MM.1S (cell line): ENCODE measurements at regions not wholly inside any gene's neighbourhood (a gene's known extent, or its start where the extent isn't known, plus 50 kb on each side); places are given as distances from the start of the nearest gene placed in this dataset.

ENCODE experiments used
- DNase-seq: peaks from one replicate; pipeline ENCODE4 v3.0.0-alpha.2; 2015
- H2AFZ ChIP-seq: fragments of 300-600 bp; sonication (generic); 2 replicates; pipeline ENCODE4 v1.6.0; 2016; ENCODE audit warnings: antibody characterized with exemption, low read length
- H3F3A ChIP-seq: fragments of 300-600 bp; sonication (generic); 2 replicates; pipeline ENCODE4 v1.6.1; 2016; ENCODE audit warnings: mild to moderate bottlenecking, antibody characterized with exemption, low read length, moderate library complexity, mixed read lengths; ENCODE audit not compliant: insufficient read depth
- H3K27ac ChIP-seq: fragments of 300-600 bp; sonication (generic); 2 replicates; pipeline ENCODE4 v1.5.1; 2016; ENCODE audit warnings: mild to moderate bottlenecking, low read length
- H3K27me3 ChIP-seq: fragments of 300-600 bp; sonication (generic); replicated peaks from 2 replicates; pipeline ENCODE4 v1.6.0; 2016; ENCODE audit warnings: low read length; ENCODE audit not compliant: insufficient read depth
- H3K36me3 ChIP-seq: fragments of 300-600 bp; sonication (generic); replicated peaks from 2 replicates; pipeline ENCODE4 v1.6.1; 2016; ENCODE audit warnings: mild to moderate bottlenecking, low read length, mixed read lengths; ENCODE audit not compliant: insufficient read depth
- H3K4me1 ChIP-seq: fragments of 300-600 bp; sonication (generic); 2 replicates; pipeline ENCODE4 v1.6.1; 2016; ENCODE audit warnings: low read length, mixed read lengths
- H3K4me2 ChIP-seq: fragments of 300-600 bp; sonication (generic); 2 replicates; pipeline ENCODE4 v1.6.0; 2016; ENCODE audit warnings: low read depth, low read length
- H3K4me3 ChIP-seq: fragments of 300-600 bp; sonication (generic); 2 replicates; pipeline ENCODE4 v1.5.1; 2016; ENCODE audit warnings: low read length, mixed read lengths
- H3K79me2 ChIP-seq: fragments of 300-600 bp; sonication (generic); 2 replicates; pipeline ENCODE4 v1.6.1; 2016; ENCODE audit warnings: mixed run types, low read length, mixed read lengths
- H3K9ac ChIP-seq: fragments of 300-600 bp; sonication (generic); 2 replicates; pipeline ENCODE4 v1.6.1; 2016; ENCODE audit warnings: low read length, mixed read lengths
- H3K9me2 ChIP-seq: fragments of 300-600 bp; sonication (generic); replicated peaks from 2 replicates; pipeline ENCODE4 v1.6.1; 2016; ENCODE audit warnings: mild to moderate bottlenecking, low read length, mixed read lengths; ENCODE audit not compliant: insufficient read depth
- H3K9me3 ChIP-seq: fragments of 300-600 bp; sonication (generic); replicated peaks from 2 replicates; pipeline ENCODE4 v1.6.1; 2016; ENCODE audit warnings: mild to moderate bottlenecking, low read length, mixed read lengths; ENCODE audit not compliant: insufficient read depth
- H4K20me1 ChIP-seq: fragments of 300-600 bp; sonication (generic); 2 replicates; pipeline ENCODE4 v1.6.1; 2016; ENCODE audit warnings: mild to moderate bottlenecking, low read length, moderate library complexity, mixed read lengths; ENCODE audit not compliant: insufficient read depth
- EZH2 ChIP-seq: fragments of 300-600 bp; sonication (generic); optimal IDR thresholded peaks from 2 replicates; pipeline ENCODE3; 2017; ENCODE audit warnings: low read depth, mild to moderate bottlenecking, antibody characterized with exemption, low read length, mixed read lengths
- EZH2phosphoT487 ChIP-seq: fragments of 300-600 bp; sonication (generic); IDR thresholded peaks from 2 replicates; pipeline ENCODE4 v1.6.1; 2018; ENCODE audit warnings: antibody characterized with exemption, low read length
- TF ChIP-seq, protein P1 (sequence below): fragments of 300-600 bp; sonication (generic); IDR thresholded peaks from 2 replicates; pipeline ENCODE4 v1.5.1; 2016; ENCODE audit warnings: antibody characterized with exemption, low read length, mixed read lengths

GRCh38 chr2:67462738-67463496 is 65.8 kb downstream of the ETAA1 start:
- H2AFZ ChIP-seq, result no peak overlapping the region
- H3K27ac ChIP-seq, result peak overlapping the region; percentile 87
- no peak for DNase-seq
- no peaks in the 10 kb centered on the region for H3K27me3 ChIP-seq
- no peak overlapping the region for H3K4me3 ChIP-seq
- H3K9me3 ChIP-seq, result no peaks in the 10 kb centered on the region
- H4K20me1 ChIP-seq, result no peaks in the 10 kb centered on the region
- 0 out of 2 replicates have a peak overlapping the region, but pooled peaks have one; percentile 1 for H3K4me2 ChIP-seq
- H3F3A ChIP-seq, result peaks cover 11% of the 10 kb centered on the region; the same call in 1 of the 2 replicates
- H3K36me3 ChIP-seq, result no peaks in the 10 kb centered on the region
- peak overlapping the region; percentile 36; the same call in 1 of the 2 replicates for H3K9ac ChIP-seq
- peaks cover 40% of the 10 kb centered on the region for H3K4me1 ChIP-seq
- H3K79me2 ChIP-seq, result no peaks in the 10 kb centered on the region
- TF ChIP-seq EZH2 (no peak), EZH2phosphoT487 (no peak)
- TF ChIP-seq, protein P1, sequence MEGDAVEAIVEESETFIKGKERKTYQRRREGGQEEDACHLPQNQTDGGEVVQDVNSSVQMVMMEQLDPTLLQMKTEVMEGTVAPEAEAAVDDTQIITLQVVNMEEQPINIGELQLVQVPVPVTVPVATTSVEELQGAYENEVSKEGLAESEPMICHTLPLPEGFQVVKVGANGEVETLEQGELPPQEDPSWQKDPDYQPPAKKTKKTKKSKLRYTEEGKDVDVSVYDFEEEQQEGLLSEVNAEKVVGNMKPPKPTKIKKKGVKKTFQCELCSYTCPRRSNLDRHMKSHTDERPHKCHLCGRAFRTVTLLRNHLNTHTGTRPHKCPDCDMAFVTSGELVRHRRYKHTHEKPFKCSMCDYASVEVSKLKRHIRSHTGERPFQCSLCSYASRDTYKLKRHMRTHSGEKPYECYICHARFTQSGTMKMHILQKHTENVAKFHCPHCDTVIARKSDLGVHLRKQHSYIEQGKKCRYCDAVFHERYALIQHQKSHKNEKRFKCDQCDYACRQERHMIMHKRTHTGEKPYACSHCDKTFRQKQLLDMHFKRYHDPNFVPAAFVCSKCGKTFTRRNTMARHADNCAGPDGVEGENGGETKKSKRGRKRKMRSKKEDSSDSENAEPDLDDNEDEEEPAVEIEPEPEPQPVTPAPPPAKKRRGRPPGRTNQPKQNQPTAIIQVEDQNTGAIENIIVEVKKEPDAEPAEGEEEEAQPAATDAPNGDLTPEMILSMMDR, result no peak
- H3K9me2 ChIP-seq, result no peaks in the 10 kb centered on the region

DNA sequence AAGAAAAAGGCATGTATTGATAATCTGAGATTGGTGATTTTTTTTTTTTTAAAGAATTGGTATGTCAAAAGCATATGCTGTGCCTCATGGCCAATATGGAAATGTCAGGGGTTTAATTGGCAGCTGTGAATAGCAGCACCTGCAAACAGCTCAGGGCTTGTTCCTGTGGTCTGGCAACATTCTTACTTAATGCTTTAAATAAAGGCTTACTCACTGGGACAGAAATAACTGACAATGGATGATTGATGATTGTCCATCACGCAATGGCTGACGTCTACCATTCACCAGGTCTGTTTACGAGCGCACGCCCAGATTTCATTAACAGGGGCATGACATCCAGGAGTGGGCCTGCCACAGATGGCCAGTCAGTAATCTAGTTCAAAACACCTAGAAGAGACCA is 66.7 kb downstream of the ETAA1 start:
- Histone ChIP-seq H4K20me1 (no peaks in the 10 kb centered on the region), H3K4me2 (peak overlapping the region; percentile 27), H3K27me3 (no peaks in the 10 kb centered on the region), H3K9me2 (no peaks in the 10 kb centered on the region), H3F3A (peaks cover 11% of the 10 kb centered on the region; the same call in 1 of the 2 replicates), H3K27ac (peak overlapping the region; percentile 87), H3K36me3 (no peaks in the 10 kb centered on the region), H3K79me2 (no peaks in the 10 kb centered on the region), H3K4me3 (no peak overlapping the region), H3K9ac (peak overlapping the region; percentile 36; the same call in 1 of the 2 replicates), H2AFZ (no peak overlapping the region), H3K4me1 (peaks cover 40% of the 10 kb centered on the region), H3K9me3 (no peaks in the 10 kb centered on the region)
- DNase-seq, result peak; percentile 88
- TF ChIP-seq EZH2 (no peak), EZH2phosphoT487 (no peak)
- TF ChIP-seq, protein P1, result no peak

GRCh38 chr2:67465623-67466022 is 68.5 kb downstream of the ETAA1 start:
- Histone ChIP-seq H3K9me3 (no peaks in the 10 kb centered on the region), H3K36me3 (no peaks in the 10 kb centered on the region), H3K4me1 (peaks cover 39% of the 10 kb centered on the region), H3K4me3 (no peak overlapping the region), H3K4me2 (no peak overlapping the region), H3F3A (peaks cover 11% of the 10 kb centered on the region; the same call in 1 of the 2 replicates), H3K27me3 (no peaks in the 10 kb centered on the region), H3K79me2 (no peaks in the 10 kb centered on the region), H3K27ac (peak overlapping the region; percentile 87), H3K9me2 (no peaks in the 10 kb centered on the region), H2AFZ (no peak overlapping the region), H3K9ac (peak overlapping the region; percentile 17), H4K20me1 (no peaks in the 10 kb centered on the region)
- DNase-seq, result peak; percentile 63
- TF ChIP-seq EZH2 (no peak), EZH2phosphoT487 (no peak)
- TF ChIP-seq, protein P1, result no peak
